Panc1 (cell line): ENCODE measurements at regions not wholly inside any gene's neighbourhood (a gene's known extent, or its start where the extent isn't known, plus 50 kb on each side); places are given as distances from the start of the nearest gene placed in this dataset.

ENCODE experiments used
- POLR2AphosphoS5 ChIP-seq: IDR thresholded peaks from 2 replicates; pipeline ENCODE4 v1.6.1; 2012; ENCODE audit warnings: mild to moderate bottlenecking, low read depth, low read length, moderate library complexity
- REST ChIP-seq, 2 experiments: IDR thresholded peaks; 2 replicates each; pipeline ENCODE4 v1.6.1; 2011 to 2012; ENCODE audit warnings: low read depth in 2 of 2, control low read depth in 1 of 2, low read length in 1 of 2, mild to moderate bottlenecking in 1 of 2, moderate library complexity in 1 of 2; ENCODE audit not compliant: insufficient read depth in 1 of 2
- SIN3A ChIP-seq: IDR thresholded peaks from 2 replicates; pipeline ENCODE4 v1.6.1; 2012; ENCODE audit warnings: low read depth, mild to moderate bottlenecking, low read length, moderate library complexity, borderline replicate concordance; ENCODE audit not compliant: insufficient read depth
- TF ChIP-seq, protein P1 (sequence below): fragments of 450-650 bp; IDR thresholded peaks from 2 replicates; pipeline ENCODE4 v1.5.1; 2017; ENCODE audit warnings: mild to moderate bottlenecking

DNA sequence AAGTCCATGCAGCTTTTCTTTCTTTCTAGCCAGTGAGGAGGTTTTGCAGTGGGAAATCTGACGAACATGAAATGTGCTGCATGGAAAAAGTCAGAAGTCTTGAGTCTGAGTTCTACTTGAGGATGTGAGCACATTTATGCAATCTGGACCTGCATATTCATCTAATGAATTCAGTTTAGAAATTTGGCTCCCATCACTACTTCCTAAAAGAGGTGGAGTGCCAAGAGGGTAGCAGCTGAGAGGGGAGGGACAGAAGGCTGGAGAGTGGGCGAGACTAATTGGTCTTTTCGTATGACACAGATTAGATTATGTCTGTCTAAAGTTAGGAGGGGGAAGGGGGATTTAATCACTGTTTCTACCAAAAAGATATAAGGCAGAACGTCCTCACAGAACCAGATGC is 535.9 kb downstream of the IQCM start:
- TF ChIP-seq, protein P1, sequence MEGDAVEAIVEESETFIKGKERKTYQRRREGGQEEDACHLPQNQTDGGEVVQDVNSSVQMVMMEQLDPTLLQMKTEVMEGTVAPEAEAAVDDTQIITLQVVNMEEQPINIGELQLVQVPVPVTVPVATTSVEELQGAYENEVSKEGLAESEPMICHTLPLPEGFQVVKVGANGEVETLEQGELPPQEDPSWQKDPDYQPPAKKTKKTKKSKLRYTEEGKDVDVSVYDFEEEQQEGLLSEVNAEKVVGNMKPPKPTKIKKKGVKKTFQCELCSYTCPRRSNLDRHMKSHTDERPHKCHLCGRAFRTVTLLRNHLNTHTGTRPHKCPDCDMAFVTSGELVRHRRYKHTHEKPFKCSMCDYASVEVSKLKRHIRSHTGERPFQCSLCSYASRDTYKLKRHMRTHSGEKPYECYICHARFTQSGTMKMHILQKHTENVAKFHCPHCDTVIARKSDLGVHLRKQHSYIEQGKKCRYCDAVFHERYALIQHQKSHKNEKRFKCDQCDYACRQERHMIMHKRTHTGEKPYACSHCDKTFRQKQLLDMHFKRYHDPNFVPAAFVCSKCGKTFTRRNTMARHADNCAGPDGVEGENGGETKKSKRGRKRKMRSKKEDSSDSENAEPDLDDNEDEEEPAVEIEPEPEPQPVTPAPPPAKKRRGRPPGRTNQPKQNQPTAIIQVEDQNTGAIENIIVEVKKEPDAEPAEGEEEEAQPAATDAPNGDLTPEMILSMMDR: no peak
- TF ChIP-seq POLR2AphosphoS5: no peak
- TF ChIP-seq REST (IDR thresholded peaks at IDR 0.05; ENCODE audit: insufficient read depth in 1 of 2, low read depth in 2 of 2, low read length in 1 of 2): no peak
- no peak for TF ChIP-seq SIN3A
